Gastrocnemius medialis (tissue), 4 donors: ENCODE measurements at regions not wholly inside any gene's neighbourhood (a gene's known extent, or its start where the extent isn't known, plus 50 kb on each side); places are given as distances from the start of the nearest gene placed in this dataset.
"Not testable (repeated sequence)": the region's sequence is repeated elsewhere in the genome, so short reads cannot be mapped to it uniquely, and the experiment has no call there.

Experiments
- ATAC-seq, 2 donors: fragments of 150-250 bp; one replicate each; pipeline ENCODE4 v1.9.1; 2016
- DNase-seq, 2 donors: peaks; one replicate each; pipeline ENCODE4 v3.0.0-alpha.2; 2019
- H3K27ac ChIP-seq, 4 donors: fragments of 200-600 bp; sonication (generic); 1 replicate in 1 of 4; 2 replicates in 3 of 4; pipeline ENCODE4 v1.5.1; 2016 to 2018; ENCODE audit warnings: mild to moderate bottlenecking in 2 of 4, moderate library complexity in 1 of 4
- H3K27me3 ChIP-seq, 3 donors: fragments of 200-600 bp; sonication (generic) in 2 of 3; 1 replicate in 1 of 3; 2 replicates in 2 of 3; pipeline versions ENCODE4 v1.5.1 to v1.6.0; 2016 to 2019; ENCODE audit warnings: mild to moderate bottlenecking in 1 of 3, moderate library complexity in 1 of 3
- H3K36me3 ChIP-seq, 2 donors: fragments of 200-600 bp; sonication (generic) in 1 of 2; one replicate each; pipeline ENCODE4 v1.5.1; 2017 to 2018
- H3K4me1 ChIP-seq, 2 donors: fragments of 200-600 bp; sonication (generic) in 1 of 2; one replicate each; pipeline ENCODE4 v1.5.1; 2016 to 2017; ENCODE audit warnings: mild to moderate bottlenecking in 2 of 2
- H3K4me3 ChIP-seq, 4 donors: fragments of 200-600 bp; sonication (generic) in 3 of 4; 1 replicate in 1 of 4; 2 replicates in 3 of 4; pipeline ENCODE4 v1.5.1; 2016 to 2019; ENCODE audit warnings: mild to moderate bottlenecking in 2 of 4
- H3K9me3 ChIP-seq, 3 donors: fragments of 200-600 bp; sonication (generic) in 2 of 3; 1 replicate in 1 of 3; 2 replicates in 2 of 3; pipeline ENCODE4 v1.5.1; 2016 to 2019
- POLR2A ChIP-seq, 2 donors: fragments of 450-650 bp; IDR thresholded peaks; one replicate each; pipeline ENCODE4 v1.6.1; 2017; ENCODE audit warnings: antibody characterized with exemption in 2 of 2, mild to moderate bottlenecking in 2 of 2, moderate library complexity in 2 of 2
- in situ Hi-C, 4 donors: fragments of 200-750 bp; cut with MboI; loops; one replicate each; pipeline versions ENCODE4 v1.15.0 to v1.8.0; 2017; ENCODE audit warnings: low sequenced_read_pairs in 4 of 4
- intact Hi-C: fragments of 100-400 bp; cut with DNase I; formaldehyde crosslinking; loops from one replicate; pipeline ENCODE4 v1.15.1; 2023; ENCODE audit warnings: low total_unique reads
- TF ChIP-seq, protein P1 (sequence below), 5 experiments: fragments of 450-650 bp in 3 of 5; fragments of 200-600 bp in 2 of 5; sonication (generic) in 2 of 5; IDR thresholded peaks in 4 of 5; conservative IDR thresholded peaks in 1 of 5; 1 replicate in 4 of 5; 2 replicates in 1 of 5; pipeline ENCODE4 v1.5.1; 2016 to 2019; ENCODE audit warnings: antibody characterized with exemption in 5 of 5, mild to moderate bottlenecking in 3 of 5, moderate library complexity in 3 of 5

DNA sequence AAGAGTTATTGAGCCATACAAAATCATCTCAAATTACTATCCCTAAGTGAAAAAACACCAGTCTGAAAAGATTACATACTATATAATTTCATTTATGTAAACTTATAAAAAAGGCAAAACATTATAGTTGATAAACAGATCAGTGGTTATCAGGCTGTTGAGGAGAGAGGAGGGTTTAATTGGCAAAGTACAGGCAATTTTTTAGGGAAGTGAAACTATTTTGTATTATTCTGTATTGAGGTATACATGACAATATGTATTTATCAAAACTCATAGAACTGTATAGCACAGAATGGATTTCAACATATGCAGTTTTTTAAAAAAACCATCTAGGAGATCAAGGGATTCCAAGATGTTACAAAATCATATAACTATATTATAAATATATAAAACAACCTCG is 403.7 kb downstream of the LTN1 start:
- no peaks in the 10 kb centered on the region for H3K4me1 ChIP-seq
- no peak for DNase-seq
- H3K27me3 ChIP-seq: no peaks in the 10 kb centered on the region
- H3K27ac ChIP-seq: no peak overlapping the region
- no peak for ATAC-seq
- H3K9me3 ChIP-seq: no peaks in the 10 kb centered on the region
- TF ChIP-seq POLR2A (IDR thresholded peaks at IDR 0.05): no peak
- TF ChIP-seq, protein P1, sequence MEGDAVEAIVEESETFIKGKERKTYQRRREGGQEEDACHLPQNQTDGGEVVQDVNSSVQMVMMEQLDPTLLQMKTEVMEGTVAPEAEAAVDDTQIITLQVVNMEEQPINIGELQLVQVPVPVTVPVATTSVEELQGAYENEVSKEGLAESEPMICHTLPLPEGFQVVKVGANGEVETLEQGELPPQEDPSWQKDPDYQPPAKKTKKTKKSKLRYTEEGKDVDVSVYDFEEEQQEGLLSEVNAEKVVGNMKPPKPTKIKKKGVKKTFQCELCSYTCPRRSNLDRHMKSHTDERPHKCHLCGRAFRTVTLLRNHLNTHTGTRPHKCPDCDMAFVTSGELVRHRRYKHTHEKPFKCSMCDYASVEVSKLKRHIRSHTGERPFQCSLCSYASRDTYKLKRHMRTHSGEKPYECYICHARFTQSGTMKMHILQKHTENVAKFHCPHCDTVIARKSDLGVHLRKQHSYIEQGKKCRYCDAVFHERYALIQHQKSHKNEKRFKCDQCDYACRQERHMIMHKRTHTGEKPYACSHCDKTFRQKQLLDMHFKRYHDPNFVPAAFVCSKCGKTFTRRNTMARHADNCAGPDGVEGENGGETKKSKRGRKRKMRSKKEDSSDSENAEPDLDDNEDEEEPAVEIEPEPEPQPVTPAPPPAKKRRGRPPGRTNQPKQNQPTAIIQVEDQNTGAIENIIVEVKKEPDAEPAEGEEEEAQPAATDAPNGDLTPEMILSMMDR (IDR thresholded peaks at IDR 0.05 in 4 of 5, conservative IDR thresholded peaks at IDR 0.05 in 1 of 5): no peak
- no peaks in the 10 kb centered on the region for H3K36me3 ChIP-seq
- H3K4me3 ChIP-seq: no peak overlapping the region
- intact Hi-C loops (no loop called here), in situ Hi-C loops (no loop called here)

DNA sequence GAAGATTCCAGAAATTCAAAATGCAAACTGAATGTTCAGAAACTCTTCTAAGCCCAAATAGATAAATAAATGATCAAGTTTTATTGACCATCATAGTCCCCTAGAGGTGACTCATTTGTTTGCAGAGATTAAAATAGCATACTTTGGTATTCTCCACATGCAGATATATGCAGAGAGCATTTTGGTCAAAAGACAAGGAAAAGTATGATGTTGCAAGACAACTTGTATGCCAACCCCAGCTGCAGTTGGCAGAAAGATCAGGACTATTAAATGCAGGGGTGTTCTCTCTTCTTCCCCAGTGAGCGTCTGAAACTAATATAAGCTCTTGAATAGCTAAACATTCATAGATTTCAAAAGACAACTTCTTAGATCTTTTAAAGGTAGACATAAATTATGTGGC is 404.9 kb downstream of the LTN1 start:
- no peaks in the 10 kb centered on the region for H3K27me3 ChIP-seq
- H3K4me3 ChIP-seq: no peak overlapping the region
- H3K36me3 ChIP-seq: no peaks in the 10 kb centered on the region
- no peak for ATAC-seq
- TF ChIP-seq POLR2A (IDR thresholded peaks at IDR 0.05): no peak
- TF ChIP-seq, protein P1 (IDR thresholded peaks at IDR 0.05 in 4 of 5, conservative IDR thresholded peaks at IDR 0.05 in 1 of 5): no peak
- no peak for DNase-seq
- no peaks in the 10 kb centered on the region for H3K9me3 ChIP-seq
- in situ Hi-C loops: no loop called here
- intact Hi-C loops: no loop called here
- no peaks in the 10 kb centered on the region for H3K4me1 ChIP-seq
- no peak overlapping the region for H3K27ac ChIP-seq

DNA sequence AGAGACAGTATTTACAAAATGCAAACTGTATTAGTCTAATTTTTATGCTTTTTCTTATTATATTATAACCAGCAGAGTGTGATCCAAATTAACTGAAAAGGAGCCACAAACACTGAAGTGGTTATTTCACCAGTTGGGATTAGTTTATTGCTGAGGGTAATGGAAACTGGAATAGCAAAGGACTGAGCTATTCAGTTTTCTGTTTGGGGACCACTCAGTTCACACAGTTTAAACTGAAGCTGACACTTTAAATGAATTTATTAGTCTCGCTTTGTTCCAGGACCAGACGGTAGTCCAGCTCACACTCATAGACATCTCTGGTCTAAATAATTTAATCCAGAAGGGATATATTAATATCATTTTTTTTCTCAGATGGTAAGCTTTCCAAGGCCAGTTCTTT is 410.7 kb downstream of the LTN1 start:
- Histone ChIP-seq H3K36me3 (no peaks in the 10 kb centered on the region), H3K27ac (no peak overlapping the region), H3K4me3 (no peak overlapping the region), H3K27me3 (no peaks in the 10 kb centered on the region), H3K4me1 (no peaks in the 10 kb centered on the region), H3K9me3 (no peaks in the 10 kb centered on the region)
- in situ Hi-C loops: no loop called here
- intact Hi-C loops: no loop called here
- TF ChIP-seq, protein P1 (IDR thresholded peaks at IDR 0.05 in 4 of 5, conservative IDR thresholded peaks at IDR 0.05 in 1 of 5): no peak
- no peak for TF ChIP-seq POLR2A (IDR thresholded peaks at IDR 0.05)
- DNase-seq: no peak
- no peak for ATAC-seq

DNA sequence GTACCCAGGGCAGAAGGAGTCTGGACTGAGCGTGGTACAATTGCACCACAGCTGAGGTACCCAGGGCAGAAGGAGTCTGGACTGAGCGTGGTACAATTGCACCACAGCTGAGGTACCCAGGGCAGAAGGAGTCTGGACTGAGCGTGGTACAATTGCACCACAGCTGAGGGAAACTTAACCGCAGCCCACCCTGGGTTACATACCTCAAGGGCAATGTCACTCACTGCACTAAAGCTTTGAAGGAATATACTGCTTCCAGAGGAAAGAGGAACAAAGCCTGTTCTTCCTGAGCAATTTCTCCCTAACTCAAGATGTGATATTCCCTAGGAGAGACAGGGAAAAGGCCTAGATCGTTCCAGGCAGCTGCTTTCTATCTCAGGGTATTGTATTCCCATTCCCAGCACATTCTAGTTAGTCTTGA is 411.4 kb downstream of the LTN1 start:
- H3K36me3 ChIP-seq, in situ Hi-C loops, H3K4me3 ChIP-seq, H3K27me3 ChIP-seq, H3K4me1 ChIP-seq, H3K27ac ChIP-seq, DNase-seq, H3K9me3 ChIP-seq, intact Hi-C loops: not testable (repeated sequence)
- peak in 1 of 2 donors; percentile 24 for ATAC-seq

DNA sequence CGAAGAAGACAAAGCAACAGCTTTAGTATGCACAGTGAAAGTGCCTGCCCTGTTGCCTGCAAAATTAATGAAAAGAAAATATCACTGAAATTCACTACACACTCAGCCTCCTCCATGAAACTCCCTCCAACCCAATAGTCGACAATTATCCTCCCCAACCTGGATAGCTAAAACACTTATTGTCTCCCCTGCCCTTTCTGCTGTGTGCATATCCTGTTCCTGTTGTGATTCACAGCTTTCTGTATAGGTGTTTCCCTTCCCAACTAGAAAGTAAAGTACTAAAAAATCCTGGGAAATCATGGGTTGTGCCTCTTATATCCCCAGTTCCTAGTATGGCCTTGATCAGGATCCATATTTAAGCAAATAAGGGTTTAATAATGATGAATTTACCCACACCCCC is 412.1 kb downstream of the LTN1 start:
- in situ Hi-C loops (no loop called here), intact Hi-C loops (no loop called here)
- Histone ChIP-seq H3K9me3 (no peaks in the 10 kb centered on the region), H3K36me3 (no peaks in the 10 kb centered on the region), H3K4me3 (no peak overlapping the region), H3K27ac (no peak overlapping the region), H3K27me3 (no peaks in the 10 kb centered on the region), H3K4me1 (no peaks in the 10 kb centered on the region)
- DNase-seq (no peak), ATAC-seq (no peak)
- TF ChIP-seq, protein P1 (IDR thresholded peaks at IDR 0.05 in 4 of 5, conservative IDR thresholded peaks at IDR 0.05 in 1 of 5): no peak
- TF ChIP-seq POLR2A (IDR thresholded peaks at IDR 0.05): no peak
